ENCODE measurements at regions not wholly inside any gene's neighbourhood (a gene's known extent, or its start where the extent isn't known, plus 50 kb on each side); places are given as distances from the start of the nearest gene placed in this dataset.

GRCh38 chr6:4531406-4531805 is 244.8 kb upstream of the CDYL start:
- H2AFZ ChIP-seq (ENCODE audit: low read length), result no peak overlapping the region
- no peaks in the 10 kb centered on the region for H4K20me1 ChIP-seq (ENCODE audit: insufficient read depth, low read length)
- no peak overlapping the region for H3K27ac ChIP-seq (ENCODE audit: low read depth, low read length, poor library complexity, severe bottlenecking)
- no peaks in the 10 kb centered on the region for H3K79me2 ChIP-seq (ENCODE audit: insufficient read depth, low read length)
- H3K27me3 ChIP-seq (ENCODE audit: insufficient read depth, low read length), result no peaks in the 10 kb centered on the region
- no peaks in the 10 kb centered on the region for H3K4me1 ChIP-seq (ENCODE audit: insufficient read depth, low read length, severe bottlenecking)
- no peak overlapping the region for H3K4me2 ChIP-seq (ENCODE audit: low read length)
- H3K9me2 ChIP-seq (ENCODE audit: low read depth, low read length), result no peaks in the 10 kb centered on the region
- TF ChIP-seq CTCF (IDR thresholded peaks at IDR 0.05; ENCODE audit: low read length) (no peak), EZH2 (IDR thresholded peaks at IDR 0.05; ENCODE audit: borderline replicate concordance, low read length) (no peak)
- H3K9ac ChIP-seq (ENCODE audit: low read length), result no peak overlapping the region
- H3K4me3 ChIP-seq (ENCODE audit: low read depth, low read length, poor library complexity, severe bottlenecking), result no peak overlapping the region
- no peaks in the 10 kb centered on the region for H3F3A ChIP-seq (ENCODE audit: insufficient read depth, low read length)
- no peaks in the 10 kb centered on the region for H3K9me3 ChIP-seq (ENCODE audit: low read length)
- no peaks in the 10 kb centered on the region for H3K36me3 ChIP-seq (ENCODE audit: insufficient read depth, low read length)

GRCh38 chr6:4522453-4522852 is 253.8 kb upstream of the CDYL start:
- no peak overlapping the region for H3K27ac ChIP-seq (ENCODE audit: low read depth, low read length, poor library complexity, severe bottlenecking)
- H3F3A ChIP-seq (ENCODE audit: insufficient read depth, low read length), result no peaks in the 10 kb centered on the region
- no peaks in the 10 kb centered on the region for H3K79me2 ChIP-seq (ENCODE audit: insufficient read depth, low read length)
- H2AFZ ChIP-seq (ENCODE audit: low read length), result no peak overlapping the region
- no peaks in the 10 kb centered on the region for H3K9me3 ChIP-seq (ENCODE audit: low read length)
- no peak overlapping the region for H3K9ac ChIP-seq (ENCODE audit: low read length)
- H3K4me2 ChIP-seq (ENCODE audit: low read length), result no peak overlapping the region
- H3K4me1 ChIP-seq (ENCODE audit: insufficient read depth, low read length, severe bottlenecking), result no peaks in the 10 kb centered on the region
- no peak overlapping the region for H3K4me3 ChIP-seq (ENCODE audit: low read depth, low read length, poor library complexity, severe bottlenecking)
- H4K20me1 ChIP-seq (ENCODE audit: insufficient read depth, low read length), result no peaks in the 10 kb centered on the region
- no peaks in the 10 kb centered on the region for H3K36me3 ChIP-seq (ENCODE audit: insufficient read depth, low read length)
- no peaks in the 10 kb centered on the region for H3K9me2 ChIP-seq (ENCODE audit: low read depth, low read length)
- TF ChIP-seq CTCF (IDR thresholded peaks at IDR 0.05; ENCODE audit: low read length) (no peak), EZH2 (IDR thresholded peaks at IDR 0.05; ENCODE audit: borderline replicate concordance, low read length) (no peak)
- H3K27me3 ChIP-seq (ENCODE audit: insufficient read depth, low read length), result no peaks in the 10 kb centered on the region

- Histone ChIP-seq H3K9me3 (ENCODE audit: low read length) (no peaks in the 10 kb centered on the region), H3K4me2 (ENCODE audit: low read length) (no peak overlapping the region), H4K20me1 (ENCODE audit: insufficient read depth, low read length) (no peaks in the 10 kb centered on the region), H3K79me2 (ENCODE audit: insufficient read depth, low read length) (no peaks in the 10 kb centered on the region), H3K9me2 (ENCODE audit: low read depth, low read length) (no peaks in the 10 kb centered on the region), H2AFZ (ENCODE audit: low read length) (no peak overlapping the region), H3K36me3 (ENCODE audit: insufficient read depth, low read length) (no peaks in the 10 kb centered on the region), H3K4me3 (ENCODE audit: low read depth, low read length, poor library complexity, severe bottlenecking) (no peak overlapping the region), H3K9ac (ENCODE audit: low read length) (no peak overlapping the region), H3K27ac (ENCODE audit: low read depth, low read length, poor library complexity, severe bottlenecking) (no peak overlapping the region), H3F3A (ENCODE audit: insufficient read depth, low read length) (no peaks in the 10 kb centered on the region), H3K27me3 (ENCODE audit: insufficient read depth, low read length) (no peaks in the 10 kb centered on the region), H3K4me1 (ENCODE audit: insufficient read depth, low read length, severe bottlenecking) (no peaks in the 10 kb centered on the region)
- TF ChIP-seq CTCF (IDR thresholded peaks at IDR 0.05; ENCODE audit: low read length) (no peak), EZH2 (IDR thresholded peaks at IDR 0.05; ENCODE audit: borderline replicate concordance, low read length) (no peak)
Measured at GRCh38 chr6:4521070-4521469, 255.1 kb upstream of the CDYL start.

Data from OCI-LY1 (cell line).